Hippocampal formation (tissue), 2 donors: ENCODE measurements at regions not wholly inside any gene's neighbourhood (a gene's known extent, or its start where the extent isn't known, plus 50 kb on each side); places are given as distances from the start of the nearest gene placed in this dataset.
"Not testable (repeated sequence)": the region's sequence is repeated elsewhere in the genome, so short reads cannot be mapped to it uniquely, and the experiment has no call there.

ENCODE experiments used
- DNase-seq, 2 donors: peaks; one replicate each; lab custom pipeline; 2025; lab: John Stamatoyannopoulos, UW

- no peak for DNase-seq
These were observed 679.8 kb upstream of the NECTIN3 start for GRCh38 chr3:110391640-110392395.

GRCh38 chr3:110393941-110394340 is 677.7 kb upstream of the NECTIN3 start:
- DNase-seq: no peak

- no peak for DNase-seq
These were observed 674.5 kb upstream of the NECTIN3 start for GRCh38 chr3:110397115-110397514.

GRCh38 chr3:110400315-110400714 is 671.3 kb upstream of the NECTIN3 start:
- DNase-seq: no peak

- DNase-seq: no peak
These were observed 665.6 kb upstream of the NECTIN3 start for GRCh38 chr3:110405830-110406585.

- no peak for DNase-seq
These were observed 658.4 kb upstream of the NECTIN3 start for GRCh38 chr3:110413266-110413665.

- DNase-seq: no peak
These were observed 657.5 kb upstream of the NECTIN3 start for GRCh38 chr3:110413807-110414748.

- DNase-seq: no peak
These were observed 656.8 kb upstream of the NECTIN3 start for GRCh38 chr3:110414855-110415254.

- no peak for DNase-seq
These were observed 652.5 kb upstream of the NECTIN3 start for GRCh38 chr3:110419096-110419495.

- DNase-seq: no peak
These were observed 652.0 kb upstream of the NECTIN3 start for GRCh38 chr3:110419601-110420000.

- DNase-seq: no peak
These were observed 651.4 kb upstream of the NECTIN3 start for GRCh38 chr3:110420158-110420641.

GRCh38 chr3:110423276-110423675 is 648.3 kb upstream of the NECTIN3 start:
- no peak for DNase-seq

- DNase-seq: no peak
These were observed 641.5 kb upstream of the NECTIN3 start for GRCh38 chr3:110430146-110430545.

- no peak for DNase-seq
These were observed 635.4 kb upstream of the NECTIN3 start for GRCh38 chr3:110436209-110436608.

GRCh38 chr3:110440066-110440653 is 631.5 kb upstream of the NECTIN3 start:
- not testable (repeated sequence) for DNase-seq

GRCh38 chr3:110454066-110454465 is 617.5 kb upstream of the NECTIN3 start:
- DNase-seq: no peak

GRCh38 chr3:110456001-110456400 is 615.6 kb upstream of the NECTIN3 start:
- no peak for DNase-seq

GRCh38 chr3:110456438-110457138 is 615.0 kb upstream of the NECTIN3 start:
- DNase-seq: no peak

GRCh38 chr3:110457508-110457907 is 614.1 kb upstream of the NECTIN3 start:
- DNase-seq: no peak

GRCh38 chr3:110459021-110459420 is 612.6 kb upstream of the NECTIN3 start:
- no peak for DNase-seq

GRCh38 chr3:110470310-110470709 is 601.3 kb upstream of the NECTIN3 start:
- no peak for DNase-seq
